NOMO-1 (cell line): ENCODE measurements at regions not wholly inside any gene's neighbourhood (a gene's known extent, or its start where the extent isn't known, plus 50 kb on each side); places are given as distances from the start of the nearest gene placed in this dataset.

Experiments
- DNase-seq, 2 experiments: peaks; one replicate each; lab custom pipeline; 2025; ENCODE audit not compliant: unreplicated experiment in 2 of 2; lab: John Stamatoyannopoulos, UW

- DNase-seq, result no peak
Observed at GRCh38 chr20:10916312-10916711, 242.5 kb upstream of the JAG1 start.

GRCh38 chr20:10917826-10918225 is 244.0 kb upstream of the JAG1 start:
- no peak for DNase-seq

GRCh38 chr20:10919396-10920140 is 245.8 kb upstream of the JAG1 start:
- no peak for DNase-seq

- DNase-seq, result no peak
Observed at GRCh38 chr20:10920396-10920795, 246.6 kb upstream of the JAG1 start.

- no peak for DNase-seq
Observed at GRCh38 chr20:10921491-10922010, 247.8 kb upstream of the JAG1 start.

- DNase-seq, result no peak
Observed at GRCh38 chr20:10922506-10922905, 248.7 kb upstream of the JAG1 start.

- DNase-seq, result no peak
Observed at GRCh38 chr20:10922941-10923340, 249.1 kb upstream of the JAG1 start.

GRCh38 chr20:10924644-10925201 is 250.9 kb upstream of the JAG1 start:
- no peak for DNase-seq

- no peak for DNase-seq
Observed at GRCh38 chr20:10925767-10926166, 252.0 kb upstream of the JAG1 start.

- DNase-seq, result no peak
Observed at GRCh38 chr20:10927011-10927583, 253.3 kb upstream of the JAG1 start.

GRCh38 chr20:10927936-10928840 is 254.4 kb upstream of the JAG1 start:
- no peak for DNase-seq

GRCh38 chr20:10928841-10929421 is 255.1 kb upstream of the JAG1 start:
- DNase-seq, result no peak

GRCh38 chr20:10935658-10936402 is 262.0 kb upstream of the JAG1 start:
- no peak for DNase-seq

GRCh38 chr20:10936786-10937185 is 263.0 kb upstream of the JAG1 start:
- no peak for DNase-seq

- DNase-seq, result no peak
Observed at GRCh38 chr20:10939331-10939941, 265.6 kb upstream of the JAG1 start.

- no peak for DNase-seq
Observed at GRCh38 chr20:10940941-10941340, 267.1 kb upstream of the JAG1 start.

GRCh38 chr20:10943686-10944265 is 270.0 kb upstream of the JAG1 start:
- DNase-seq, result no peak

- DNase-seq, result no peak
Observed at GRCh38 chr20:10946124-10946880, 272.5 kb upstream of the JAG1 start.
